GM21390 (cell line): ENCODE measurements at regions not wholly inside any gene's neighbourhood (a gene's known extent, or its start where the extent isn't known, plus 50 kb on each side); places are given as distances from the start of the nearest gene placed in this dataset.

Experiments
- ATAC-seq: cut with Tn5 transposase; IDR thresholded peaks from one replicate; pipeline ENCODE4 v1.9.1; 2021; ENCODE audit not compliant: unreplicated experiment

GRCh38 chr7:116310141-116310540, 99.8 kb downstream of the TES start:
- no peak for ATAC-seq

- ATAC-seq: no peak
These were observed 100.9 kb downstream of the TES start for GRCh38 chr7:116311259-116311658.

- ATAC-seq: no peak
These were observed 101.6 kb downstream of the TES start for GRCh38 chr7:116311816-116312471.

DNA sequence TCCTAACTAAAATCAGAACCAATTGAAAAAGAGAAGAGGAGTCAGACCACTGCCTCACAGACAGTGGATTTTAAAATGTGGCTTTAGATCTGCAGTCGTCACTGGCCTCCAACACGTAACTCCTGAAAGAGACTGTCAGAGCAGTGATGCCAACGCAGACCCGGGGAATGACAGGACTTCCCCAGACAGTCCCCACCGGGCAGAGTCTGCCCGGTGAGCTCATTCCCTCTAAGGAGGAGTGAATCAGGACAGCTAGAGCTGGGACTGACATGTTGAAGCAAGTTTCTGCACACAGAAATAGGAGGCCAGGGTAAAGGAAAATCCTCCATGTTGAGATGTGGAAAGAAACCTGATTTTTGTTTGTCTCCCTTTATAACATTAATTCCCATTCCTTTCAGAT, 105.0 kb downstream of the TES start:
- no peak for ATAC-seq

DNA sequence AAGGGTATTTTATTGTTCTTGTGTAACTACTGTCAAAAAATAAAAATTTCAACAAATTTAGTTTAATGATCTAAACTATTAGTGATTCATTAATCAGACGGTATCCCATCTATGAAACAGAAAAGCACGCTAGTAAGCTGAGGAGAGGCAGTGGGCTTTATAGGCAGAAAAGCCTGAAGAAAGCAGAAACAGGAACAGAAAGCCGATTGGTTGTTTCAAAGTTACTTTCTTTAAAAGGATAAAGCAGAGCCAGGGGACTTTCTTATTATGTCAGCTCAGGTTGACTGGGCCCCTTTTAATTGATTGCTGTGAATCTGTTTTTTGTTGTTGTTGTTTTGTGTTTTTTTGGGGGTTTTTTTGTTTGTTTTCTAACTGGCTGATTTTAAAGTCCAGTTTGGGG, 105.5 kb downstream of the TES start:
- peak; percentile 25 for ATAC-seq

DNA sequence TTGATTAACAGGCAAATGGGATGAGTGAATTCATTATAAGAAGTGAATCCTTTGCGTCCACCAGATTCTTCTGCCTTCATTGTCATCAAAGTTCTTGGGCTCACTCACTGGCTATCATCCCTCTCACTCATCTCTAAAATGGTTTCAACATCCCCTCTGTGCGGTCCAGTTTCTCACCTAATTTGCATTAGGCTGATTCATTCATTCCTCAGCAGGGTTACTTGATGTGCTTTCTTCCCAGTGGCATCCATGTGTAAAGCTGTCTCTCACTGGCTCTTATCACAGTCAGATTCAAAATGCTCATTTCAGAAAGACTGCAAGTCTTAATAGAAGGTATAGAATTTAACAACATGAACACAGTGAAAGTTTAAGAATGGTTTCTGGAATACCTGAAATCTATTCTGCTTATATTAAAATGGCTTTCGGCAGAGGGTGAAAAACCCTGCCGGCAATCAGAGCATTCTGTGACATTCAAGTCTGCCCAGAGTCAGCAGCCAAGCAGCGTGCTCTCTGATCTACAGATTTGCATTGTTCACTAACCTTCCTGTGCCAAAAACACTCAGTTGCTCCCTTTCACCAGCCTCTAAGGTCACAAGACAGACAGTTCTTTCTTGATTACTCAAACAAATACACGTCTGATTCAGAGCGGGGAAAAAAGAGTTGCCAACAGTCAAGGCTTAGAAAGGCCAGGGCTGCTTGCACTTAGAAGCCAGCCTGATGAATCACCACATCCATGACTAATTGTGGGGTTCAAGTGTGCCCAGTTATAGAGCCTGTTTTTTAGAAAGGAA, 106.7 kb downstream of the TES start:
- ATAC-seq: peak; percentile 90

- ATAC-seq: no peak
These were observed 107.6 kb downstream of the TES start for GRCh38 chr7:116317907-116318306.

GRCh38 chr7:116322541-116322940, 112.2 kb downstream of the TES start:
- no peak for ATAC-seq

DNA sequence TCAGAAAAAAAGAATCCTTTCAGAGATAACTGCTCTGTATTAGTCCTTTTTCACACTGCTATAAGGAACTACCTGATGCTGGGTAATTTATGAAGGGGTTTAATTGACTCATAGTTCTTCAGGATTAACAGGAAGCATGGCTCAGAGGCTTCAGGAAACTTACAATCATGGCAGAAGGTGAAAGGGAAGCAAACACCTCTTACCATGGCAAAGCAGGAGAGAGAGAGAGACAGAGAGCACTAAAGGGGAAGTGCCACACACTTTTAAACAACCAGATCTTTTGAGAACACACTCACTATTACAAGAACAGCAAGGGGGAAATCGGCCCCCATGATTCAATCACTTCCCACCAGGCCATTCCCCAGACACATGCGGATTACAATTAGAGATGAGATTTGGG, 114.2 kb downstream of the TES start:
- ATAC-seq: no peak

- no peak for ATAC-seq
These were observed 115.2 kb downstream of the TES start for GRCh38 chr7:116325517-116325916.

GRCh38 chr7:116327135-116327534, 116.8 kb downstream of the TES start:
- no peak for ATAC-seq

- ATAC-seq: no peak
These were observed 117.4 kb downstream of the TES start for GRCh38 chr7:116327752-116328151.

DNA sequence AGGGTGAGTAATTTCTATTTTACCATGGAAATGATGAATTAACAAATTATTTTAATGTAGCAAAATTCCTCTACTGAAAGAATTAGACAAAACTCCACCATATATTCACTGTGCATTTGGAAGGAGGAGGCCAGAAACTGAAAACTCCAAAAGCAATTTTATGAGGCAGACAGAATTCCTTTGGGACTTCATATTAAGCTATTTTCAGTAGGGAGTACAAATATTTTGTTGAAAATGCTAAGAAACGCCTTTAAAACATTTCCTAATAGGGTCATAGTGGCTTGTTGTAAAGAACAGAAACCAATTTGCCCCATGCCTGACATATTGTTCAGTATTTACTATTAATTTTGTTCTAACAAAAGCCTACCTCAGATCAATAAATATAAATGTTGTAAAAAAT, 117.8 kb downstream of the TES start:
- ATAC-seq: no peak

DNA sequence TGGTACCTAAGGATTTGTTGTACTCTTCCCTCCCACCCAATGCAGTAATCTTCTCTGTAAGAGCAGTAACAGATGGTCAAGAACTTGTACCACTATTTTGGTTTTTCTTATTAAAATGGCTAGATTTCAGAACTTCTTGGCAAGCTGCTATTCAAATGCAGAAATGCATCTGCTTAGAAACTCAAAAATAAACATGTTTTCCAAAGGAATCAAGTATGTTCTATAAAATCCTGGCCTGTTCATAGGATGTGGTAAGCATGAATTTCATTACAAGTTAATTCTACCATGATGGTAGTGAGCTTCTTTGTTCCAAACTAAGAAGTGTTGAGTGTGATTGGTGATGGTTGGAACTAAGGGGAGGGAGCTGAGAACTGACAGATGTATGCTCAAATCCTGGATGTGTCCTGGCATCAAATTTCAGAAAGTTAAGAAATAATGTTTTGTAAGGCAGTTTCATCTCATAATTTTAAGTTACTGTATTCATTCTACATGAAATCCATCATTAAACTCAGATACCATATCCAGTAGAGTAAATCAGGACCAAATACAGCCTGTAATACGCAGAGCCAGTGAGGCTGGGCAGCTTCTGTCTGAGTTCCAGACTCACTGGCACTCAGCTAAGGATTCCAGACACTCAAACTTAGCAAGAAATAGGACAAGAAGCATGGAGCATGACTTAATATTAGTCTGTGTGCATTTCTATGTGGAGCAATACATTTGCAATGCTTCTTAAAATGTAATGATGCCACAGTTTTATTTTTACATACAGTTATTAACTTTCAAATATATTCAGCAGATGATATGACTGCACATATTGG, 119.6 kb downstream of the TES start:
- no peak for ATAC-seq

GRCh38 chr7:116331020-116331419, 120.7 kb downstream of the TES start:
- no peak for ATAC-seq

- ATAC-seq: no peak
These were observed 122.4 kb downstream of the TES start for GRCh38 chr7:116332766-116333165.

DNA sequence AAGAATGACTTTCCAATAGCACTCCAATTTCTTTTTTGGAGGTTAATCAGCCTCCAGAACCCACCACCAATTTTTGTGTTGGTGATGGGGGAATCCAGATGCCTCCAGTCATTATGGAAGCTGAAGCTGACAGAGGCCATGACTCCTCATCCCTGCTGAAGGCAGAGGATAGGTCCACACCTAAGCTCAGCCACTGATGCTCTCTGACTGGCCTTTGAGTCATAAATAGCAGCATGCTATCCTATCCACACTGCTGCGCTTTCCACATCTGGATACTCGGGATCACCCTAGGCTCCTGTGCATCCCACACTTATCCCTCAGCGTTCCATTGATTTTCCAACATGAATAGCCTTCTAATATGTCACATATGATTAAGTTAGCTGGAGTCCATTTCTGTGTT, 124.2 kb downstream of the TES start:
- no peak for ATAC-seq

DNA sequence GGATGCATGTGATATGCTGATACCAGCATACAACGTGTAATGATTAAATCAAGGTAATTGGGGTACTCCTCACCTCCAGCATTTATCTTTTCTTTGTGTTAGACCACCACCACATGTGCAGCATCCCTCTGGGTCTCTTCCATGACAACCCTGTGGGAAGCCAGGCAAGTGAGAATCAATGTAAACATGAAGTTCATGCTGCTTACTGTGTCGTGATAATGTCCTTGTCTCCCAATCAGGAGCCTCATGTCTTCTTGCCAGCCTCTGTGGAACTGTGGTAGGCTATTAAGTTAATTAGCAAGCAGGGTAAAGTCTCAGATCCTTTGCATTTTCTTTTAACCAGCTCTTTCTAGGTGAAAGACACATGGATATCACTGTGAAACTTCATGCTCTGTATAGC, 126.7 kb downstream of the TES start:
- ATAC-seq: no peak

- ATAC-seq: no peak
These were observed 127.5 kb downstream of the TES start for GRCh38 chr7:116337800-116338199.

- no peak for ATAC-seq
These were observed 129.2 kb downstream of the TES start for GRCh38 chr7:116339564-116339963.

DNA sequence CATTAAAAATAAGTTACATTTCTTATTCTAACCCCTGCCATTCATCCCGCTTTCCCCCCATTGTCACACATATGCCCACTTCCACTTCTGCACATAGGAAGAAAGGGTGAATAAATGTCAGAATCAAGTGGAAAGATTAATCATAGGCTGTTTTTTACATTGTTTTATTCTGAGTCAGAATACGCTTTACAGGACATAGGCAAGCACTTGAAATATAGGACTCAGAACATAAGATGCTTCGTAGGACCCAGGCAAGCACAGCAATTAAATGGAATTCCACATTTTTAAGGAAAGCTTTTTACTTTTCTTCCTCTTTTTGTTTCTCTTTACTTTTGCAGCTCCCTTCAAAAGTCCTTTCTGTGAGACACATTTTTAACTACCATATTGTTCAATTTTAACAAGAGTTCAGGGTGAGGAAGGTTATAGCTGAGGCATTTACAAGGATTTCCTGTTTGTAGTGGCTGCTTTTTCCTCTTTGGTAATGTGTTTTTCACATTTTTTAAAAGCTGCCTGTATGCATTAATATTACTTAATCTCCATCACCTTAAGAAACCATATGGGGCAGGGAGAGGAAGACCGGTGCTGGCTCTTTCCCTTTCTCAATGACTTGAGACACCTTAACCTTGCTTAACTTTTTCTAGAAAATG, 130.0 kb downstream of the TES start:
- no peak for ATAC-seq
